GM12878 (cell line): ENCODE measurements at regions not wholly inside any gene's neighbourhood (a gene's known extent, or its start where the extent isn't known, plus 50 kb on each side); places are given as distances from the start of the nearest gene placed in this dataset.

ENCODE experiments used
- BHLHE40 ChIP-seq, 2 experiments: fragments of 450-650 bp in 1 of 2; IDR thresholded peaks; 2 replicates each; pipeline ENCODE4 v1.6.1; 2011 to 2017; ENCODE audit warnings: low read depth in 2 of 2, borderline replicate concordance in 1 of 2, improper control_type of control experiment in 1 of 2, low read length in 1 of 2, mild to moderate bottlenecking in 1 of 2
- CBX5 ChIP-seq: sonication (generic); IDR thresholded peaks from 2 replicates; pipeline ENCODE4 v1.6.1; 2016; ENCODE audit warnings: low read depth, moderate library complexity, mild to moderate bottlenecking, inconsistent platforms
- CEBPB ChIP-seq, 2 experiments: fragments of 150-350 bp in 1 of 2; IDR thresholded peaks; 2 replicates each; pipeline ENCODE4 v1.6.1; 2012 to 2014; ENCODE audit warnings: low read depth in 2 of 2, low read length in 2 of 2, borderline replicate concordance in 1 of 2, inconsistent platforms in 1 of 2
- HCFC1 ChIP-seq: fragments of 150-350 bp; IDR thresholded peaks from 2 replicates; pipeline ENCODE4 v1.6.1; 2014; ENCODE audit warnings: low read length
- LARP7 ChIP-seq: fragments of 450-650 bp; IDR thresholded peaks from 2 replicates; pipeline ENCODE4 v1.6.1; 2017; ENCODE audit warnings: mild to moderate bottlenecking
- NR2C2 ChIP-seq: IDR thresholded peaks from 2 replicates; pipeline ENCODE4 v1.6.1; 2011; ENCODE audit warnings: borderline replicate concordance, low read depth; ENCODE audit not compliant: control insufficient read depth, insufficient read length
- POLR2AphosphoS5 ChIP-seq: IDR thresholded peaks from 2 replicates; pipeline ENCODE4 v1.6.1; 2011; ENCODE audit warnings: mild to moderate bottlenecking, low read length, inconsistent platforms
- RFX5 ChIP-seq: IDR thresholded peaks from 2 replicates; pipeline ENCODE4 v1.6.1; 2011; ENCODE audit warnings: low read depth, low read length, improper control_type of control experiment
- SP1 ChIP-seq: IDR thresholded peaks from one replicate; pipeline ENCODE4 v1.6.1; 2011; ENCODE audit warnings: low read depth, low read length
- SPI1 ChIP-seq: IDR thresholded peaks from 2 replicates; pipeline ENCODE4 v1.6.1; 2011; ENCODE audit warnings: low read depth, mild to moderate bottlenecking, low read length, moderate library complexity, borderline replicate concordance; ENCODE audit not compliant: insufficient read depth
- YY1 ChIP-seq: IDR thresholded peaks from 2 replicates; pipeline ENCODE4 v1.6.1; 2011; ENCODE audit warnings: low read depth, mild to moderate bottlenecking, low read length
- ZNF207 ChIP-seq: fragments of 450-650 bp; IDR thresholded peaks from 2 replicates; pipeline ENCODE4 v1.6.1; 2014; ENCODE audit warnings: antibody characterized with exemption, mild to moderate bottlenecking, borderline replicate concordance
- TF ChIP-seq, protein P1 (sequence below): fragments of 450-650 bp; IDR thresholded peaks from 2 replicates; pipeline ENCODE4 v1.6.1; 2017; ENCODE audit warnings: mild to moderate bottlenecking, moderate library complexity
- TF ChIP-seq, protein P2 (sequence below): fragments of 450-650 bp; IDR thresholded peaks from 2 replicates; pipeline ENCODE4 v1.6.1; 2017; ENCODE audit warnings: borderline replicate concordance
- TF ChIP-seq, protein P3 (sequence below): fragments of 450-650 bp; IDR thresholded peaks from 2 replicates; pipeline ENCODE4 v1.6.1; 2017; ENCODE audit warnings: mild to moderate bottlenecking, low read depth, inconsistent platforms; ENCODE audit not compliant: poor library complexity, severe bottlenecking

- TF ChIP-seq, protein P1, sequence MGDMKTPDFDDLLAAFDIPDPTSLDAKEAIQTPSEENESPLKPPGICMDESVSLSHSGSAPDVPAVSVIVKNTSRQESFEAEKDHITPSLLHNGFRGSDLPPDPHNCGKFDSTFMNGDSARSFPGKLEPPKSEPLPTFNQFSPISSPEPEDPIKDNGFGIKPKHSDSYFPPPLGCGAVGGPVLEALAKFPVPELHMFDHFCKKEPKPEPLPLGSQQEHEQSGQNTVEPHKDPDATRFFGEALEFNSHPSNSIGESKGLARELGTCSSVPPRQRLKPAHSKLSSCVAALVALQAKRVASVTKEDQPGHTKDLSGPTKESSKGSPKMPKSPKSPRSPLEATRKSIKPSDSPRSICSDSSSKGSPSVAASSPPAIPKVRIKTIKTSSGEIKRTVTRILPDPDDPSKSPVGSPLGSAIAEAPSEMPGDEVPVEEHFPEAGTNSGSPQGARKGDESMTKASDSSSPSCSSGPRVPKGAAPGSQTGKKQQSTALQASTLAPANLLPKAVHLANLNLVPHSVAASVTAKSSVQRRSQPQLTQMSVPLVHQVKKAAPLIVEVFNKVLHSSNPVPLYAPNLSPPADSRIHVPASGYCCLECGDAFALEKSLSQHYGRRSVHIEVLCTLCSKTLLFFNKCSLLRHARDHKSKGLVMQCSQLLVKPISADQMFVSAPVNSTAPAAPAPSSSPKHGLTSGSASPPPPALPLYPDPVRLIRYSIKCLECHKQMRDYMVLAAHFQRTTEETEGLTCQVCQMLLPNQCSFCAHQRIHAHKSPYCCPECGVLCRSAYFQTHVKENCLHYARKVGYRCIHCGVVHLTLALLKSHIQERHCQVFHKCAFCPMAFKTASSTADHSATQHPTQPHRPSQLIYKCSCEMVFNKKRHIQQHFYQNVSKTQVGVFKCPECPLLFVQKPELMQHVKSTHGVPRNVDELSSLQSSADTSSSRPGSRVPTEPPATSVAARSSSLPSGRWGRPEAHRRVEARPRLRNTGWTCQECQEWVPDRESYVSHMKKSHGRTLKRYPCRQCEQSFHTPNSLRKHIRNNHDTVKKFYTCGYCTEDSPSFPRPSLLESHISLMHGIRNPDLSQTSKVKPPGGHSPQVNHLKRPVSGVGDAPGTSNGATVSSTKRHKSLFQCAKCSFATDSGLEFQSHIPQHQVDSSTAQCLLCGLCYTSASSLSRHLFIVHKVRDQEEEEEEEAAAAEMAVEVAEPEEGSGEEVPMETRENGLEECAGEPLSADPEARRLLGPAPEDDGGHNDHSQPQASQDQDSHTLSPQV = no peak
- no peak for TF ChIP-seq POLR2AphosphoS5
- TF ChIP-seq, protein P2, sequence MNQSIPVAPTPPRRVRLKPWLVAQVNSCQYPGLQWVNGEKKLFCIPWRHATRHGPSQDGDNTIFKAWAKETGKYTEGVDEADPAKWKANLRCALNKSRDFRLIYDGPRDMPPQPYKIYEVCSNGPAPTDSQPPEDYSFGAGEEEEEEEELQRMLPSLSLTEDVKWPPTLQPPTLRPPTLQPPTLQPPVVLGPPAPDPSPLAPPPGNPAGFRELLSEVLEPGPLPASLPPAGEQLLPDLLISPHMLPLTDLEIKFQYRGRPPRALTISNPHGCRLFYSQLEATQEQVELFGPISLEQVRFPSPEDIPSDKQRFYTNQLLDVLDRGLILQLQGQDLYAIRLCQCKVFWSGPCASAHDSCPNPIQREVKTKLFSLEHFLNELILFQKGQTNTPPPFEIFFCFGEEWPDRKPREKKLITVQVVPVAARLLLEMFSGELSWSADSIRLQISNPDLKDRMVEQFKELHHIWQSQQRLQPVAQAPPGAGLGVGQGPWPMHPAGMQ = no peak
- TF ChIP-seq SPI1 = no peak
- no peak for TF ChIP-seq LARP7
- TF ChIP-seq CEBPB (IDR thresholded peaks at IDR 0.05; ENCODE audit: borderline replicate concordance in 1 of 2, low read depth in 2 of 2, low read length in 2 of 2) = no peak
- TF ChIP-seq, protein P3, sequence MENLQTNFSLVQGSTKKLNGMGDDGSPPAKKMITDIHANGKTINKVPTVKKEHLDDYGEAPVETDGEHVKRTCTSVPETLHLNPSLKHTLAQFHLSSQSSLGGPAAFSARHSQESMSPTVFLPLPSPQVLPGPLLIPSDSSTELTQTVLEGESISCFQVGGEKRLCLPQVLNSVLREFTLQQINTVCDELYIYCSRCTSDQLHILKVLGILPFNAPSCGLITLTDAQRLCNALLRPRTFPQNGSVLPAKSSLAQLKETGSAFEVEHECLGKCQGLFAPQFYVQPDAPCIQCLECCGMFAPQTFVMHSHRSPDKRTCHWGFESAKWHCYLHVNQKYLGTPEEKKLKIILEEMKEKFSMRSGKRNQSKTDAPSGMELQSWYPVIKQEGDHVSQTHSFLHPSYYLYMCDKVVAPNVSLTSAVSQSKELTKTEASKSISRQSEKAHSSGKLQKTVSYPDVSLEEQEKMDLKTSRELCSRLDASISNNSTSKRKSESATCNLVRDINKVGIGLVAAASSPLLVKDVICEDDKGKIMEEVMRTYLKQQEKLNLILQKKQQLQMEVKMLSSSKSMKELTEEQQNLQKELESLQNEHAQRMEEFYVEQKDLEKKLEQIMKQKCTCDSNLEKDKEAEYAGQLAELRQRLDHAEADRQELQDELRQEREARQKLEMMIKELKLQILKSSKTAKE = no peak
- TF ChIP-seq CBX5 = no peak
- TF ChIP-seq RFX5 = no peak
- TF ChIP-seq BHLHE40 (IDR thresholded peaks at IDR 0.05; ENCODE audit: borderline replicate concordance in 1 of 2, low read depth in 2 of 2, low read length in 1 of 2) = no peak
- no peak for TF ChIP-seq SP1
- TF ChIP-seq YY1 = no peak
- no peak for TF ChIP-seq HCFC1
- no peak for TF ChIP-seq ZNF207
- TF ChIP-seq NR2C2 = no peak
Measured at GRCh38 chr14:101495827-101496775, 65.2 kb upstream of the DIO3 start (continued).
